Astrocyte (in vitro differentiated cells and primary cell): ENCODE measurements at regions not wholly inside any gene's neighbourhood (a gene's known extent, or its start where the extent isn't known, plus 50 kb on each side); places are given as distances from the start of the nearest gene placed in this dataset.

Experiments
- CTCF ChIP-seq: IDR thresholded peaks from 2 replicates; pipeline ENCODE4 v1.5.1; 2011; ENCODE audit warnings: low read depth, mild to moderate bottlenecking, inconsistent platforms, low read length, moderate library complexity; ENCODE audit not compliant: insufficient read depth
- EZH2 ChIP-seq: IDR thresholded peaks from 2 replicates; pipeline ENCODE4 v1.6.1; 2012; ENCODE audit warnings: mild to moderate bottlenecking, low read length, inconsistent platforms; ENCODE audit not compliant: insufficient read depth

- TF ChIP-seq CTCF (no peak), EZH2 (no peak)
These were observed 947.5 kb downstream of the PCDH7 start for GRCh38 chr4:31667686-31668085.
